ENCODE measurements at regions not wholly inside any gene's neighbourhood (a gene's known extent, or its start where the extent isn't known, plus 50 kb on each side); places are given as distances from the start of the nearest gene placed in this dataset.

DNA sequence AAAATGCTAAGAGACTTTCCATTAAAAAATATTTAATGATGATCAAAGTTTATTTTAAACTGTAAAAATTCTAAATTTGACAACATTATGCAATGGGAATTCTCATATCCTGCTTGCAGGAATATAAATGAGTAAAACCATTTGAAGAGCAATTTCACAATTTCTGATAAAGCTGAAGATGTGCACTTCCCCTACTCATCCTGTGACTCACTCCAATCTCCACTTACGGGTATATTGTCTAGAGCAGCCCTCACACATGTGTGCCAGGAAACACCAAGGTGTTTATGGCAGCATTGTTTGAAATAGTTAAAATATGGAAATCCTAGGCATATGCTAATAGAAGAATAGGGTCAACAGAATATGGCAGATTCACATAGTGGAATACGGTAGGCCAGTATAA, 158.4 kb downstream of the PDHA2 start:
- no peak for DNase-seq

GRCh38 chr4:96003951-96004740, 164.3 kb downstream of the PDHA2 start:
- no peak for DNase-seq

GRCh38 chr4:96009427-96010119, 169.7 kb downstream of the PDHA2 start:
- DNase-seq: no peak

DNA sequence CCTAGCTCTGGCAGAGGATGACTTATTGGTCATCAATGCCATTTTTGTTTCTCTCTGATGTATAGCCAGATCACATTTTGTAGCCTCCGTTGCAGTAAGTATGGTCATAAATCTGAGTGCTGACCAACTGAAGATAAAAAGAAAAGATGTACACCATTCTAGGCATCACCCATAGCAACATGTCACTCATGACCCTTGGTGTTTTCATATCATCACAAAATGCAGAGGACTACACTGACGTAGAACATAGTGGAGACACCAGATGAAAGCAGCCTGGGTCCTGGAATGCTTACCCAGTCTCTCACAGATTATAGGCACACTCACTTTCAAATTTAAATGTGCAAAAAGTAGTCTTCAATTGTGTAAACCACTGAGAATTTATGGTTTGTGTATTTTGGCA, 172.8 kb downstream of the PDHA2 start:
- no peak for DNase-seq

DNA sequence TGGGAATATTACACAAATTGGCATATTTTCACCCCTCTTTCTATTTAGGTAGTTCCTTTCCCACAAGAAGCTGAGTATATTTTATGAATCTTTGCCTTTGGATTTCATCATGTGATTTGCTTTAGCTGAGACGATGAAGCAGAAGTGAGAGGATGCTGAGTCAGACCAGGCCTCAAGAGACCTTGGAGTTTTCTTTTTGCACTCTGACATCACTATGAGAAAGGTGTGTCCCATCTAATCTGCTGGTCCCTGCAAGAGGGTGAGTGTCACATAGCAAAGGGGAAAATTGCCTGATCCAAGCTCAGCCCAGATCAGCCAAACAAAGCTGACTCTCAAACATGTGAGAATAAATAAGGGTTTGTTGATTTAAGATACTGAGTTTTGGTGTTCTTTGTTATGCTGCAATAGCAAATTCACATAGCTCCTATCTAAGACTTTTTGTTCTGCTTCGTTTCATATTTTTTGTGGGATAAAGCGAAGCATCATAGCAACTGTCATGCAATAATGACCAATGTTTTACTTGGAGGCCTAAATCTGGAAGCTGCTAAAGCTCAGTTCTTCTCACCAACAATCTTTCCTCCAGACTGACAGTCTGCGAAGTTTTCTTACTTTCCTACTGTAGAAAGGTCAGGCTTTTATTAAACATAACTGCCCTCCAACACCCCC, 176.9 kb downstream of the PDHA2 start:
- DNase-seq: no peak

- no peak for DNase-seq
Measured at GRCh38 chr4:96025011-96025410, 185.1 kb downstream of the PDHA2 start.

DNA sequence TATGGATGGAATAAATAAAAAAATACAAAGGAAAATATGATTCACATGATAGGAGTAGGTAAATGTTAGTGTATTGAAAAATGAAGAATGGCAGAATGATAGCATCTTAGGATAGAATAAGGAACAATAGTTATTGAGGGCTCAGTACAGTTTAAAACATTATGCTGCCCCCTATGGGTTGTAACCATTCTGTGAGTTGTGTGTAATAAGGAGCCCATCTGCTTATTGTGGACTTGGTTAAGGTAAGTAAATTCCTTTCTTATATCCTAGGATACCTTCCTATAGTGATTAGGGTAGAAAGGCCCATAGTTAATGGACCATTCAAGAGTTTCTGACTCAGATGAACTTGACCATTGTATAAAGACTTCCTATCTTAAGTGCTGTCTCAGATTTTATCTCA, 195.8 kb downstream of the PDHA2 start:
- peak; percentile 1 for DNase-seq

GRCh38 chr4:96036781-96037180, 196.9 kb downstream of the PDHA2 start:
- DNase-seq: no peak

DNA sequence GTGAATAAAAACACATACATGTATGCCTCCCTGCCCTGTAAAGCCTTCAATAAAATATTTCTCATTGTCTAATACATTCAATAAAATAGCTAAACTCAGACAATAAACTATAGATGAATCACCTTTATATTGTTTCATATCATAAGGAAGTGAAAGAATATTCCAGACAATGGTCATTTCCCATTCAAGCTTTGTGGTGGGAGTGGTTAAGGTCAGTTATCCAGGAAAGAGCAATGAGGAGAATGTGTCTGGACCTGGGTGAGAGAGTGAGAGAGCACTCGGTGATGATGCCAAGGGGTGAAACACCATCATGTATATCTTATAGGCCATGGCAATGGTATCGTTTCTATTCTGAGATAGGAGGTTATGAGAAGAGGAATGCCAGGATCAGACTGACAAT, 197.8 kb downstream of the PDHA2 start:
- DNase-seq: no peak

GRCh38 chr4:96039217-96039616, 199.3 kb downstream of the PDHA2 start:
- no peak for DNase-seq

DNA sequence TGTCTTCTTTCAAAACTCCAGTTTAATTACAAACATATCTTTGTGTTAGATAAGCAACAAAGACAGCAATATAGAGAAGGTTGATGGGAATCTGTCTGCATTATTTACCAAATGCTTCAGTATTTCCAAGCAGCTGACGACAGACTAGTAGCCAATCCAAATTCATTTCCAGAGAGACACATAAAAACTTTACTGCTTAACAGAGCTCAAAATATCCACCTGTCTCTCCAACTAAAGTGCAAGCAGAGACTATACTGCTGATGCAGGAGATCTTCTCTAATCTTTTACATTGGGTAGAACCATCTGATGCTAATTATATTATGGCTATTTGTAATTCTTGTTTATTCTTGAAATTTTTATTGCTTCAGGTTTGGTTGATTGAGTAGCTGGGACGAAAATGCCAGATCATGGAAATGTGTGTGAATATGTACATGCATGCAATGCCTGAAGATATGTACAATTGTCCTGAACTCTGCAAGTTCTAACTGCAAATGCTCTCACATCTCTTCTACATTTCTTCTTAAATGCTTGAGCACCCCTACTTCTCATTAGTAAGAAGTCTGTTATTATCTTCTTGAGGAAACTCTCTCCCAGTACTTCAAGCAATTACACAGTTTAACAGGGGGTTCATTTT, 200.0 kb downstream of the PDHA2 start:
- no peak for DNase-seq

DNA sequence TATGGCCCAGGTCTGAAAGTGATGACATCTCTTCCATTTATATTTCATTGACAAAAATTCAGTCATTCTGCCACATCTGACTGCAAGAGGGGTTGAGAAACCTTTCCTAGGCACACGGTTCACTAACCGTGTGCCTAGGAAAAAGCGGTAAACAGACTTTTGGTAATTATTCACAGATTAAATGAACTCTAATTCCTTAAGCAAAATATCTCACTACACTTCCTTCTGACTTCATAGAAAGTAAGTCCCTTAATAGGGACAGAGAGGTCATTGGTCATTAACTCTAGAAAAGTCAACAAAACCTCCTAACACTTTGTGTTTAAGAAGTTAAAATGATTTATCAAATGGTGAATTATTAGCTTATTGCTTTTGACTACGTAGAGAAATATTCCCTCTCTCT, 205.1 kb downstream of the PDHA2 start:
- DNase-seq: no peak

- DNase-seq: no peak
Measured at GRCh38 chr4:96052827-96053226, 212.9 kb downstream of the PDHA2 start.

GRCh38 chr4:96056346-96056934, 216.5 kb downstream of the PDHA2 start:
- no peak for DNase-seq

GRCh38 chr4:96063639-96064038, 223.7 kb downstream of the PDHA2 start:
- DNase-seq: no peak

DNA sequence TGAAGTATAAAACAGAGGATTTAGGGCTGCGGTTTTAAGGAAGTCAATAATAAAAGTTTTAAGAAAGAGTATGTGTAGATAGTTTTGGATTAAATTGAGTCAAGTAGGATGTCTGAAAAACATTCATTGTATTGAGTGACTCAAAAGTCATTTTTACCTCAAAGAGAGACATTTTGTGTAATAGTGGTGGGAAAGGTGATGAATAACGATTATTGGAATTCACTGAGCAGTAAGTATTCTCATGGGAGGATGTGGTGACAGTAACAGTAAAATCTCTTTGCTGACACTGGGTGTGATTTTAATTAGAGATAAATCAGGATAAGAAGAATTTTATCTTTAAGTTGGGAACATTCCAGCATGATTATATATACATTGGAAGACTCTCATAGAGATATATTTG, 233.6 kb downstream of the PDHA2 start:
- no peak for DNase-seq

- no peak for DNase-seq
Measured at GRCh38 chr4:96092151-96092705, 252.3 kb downstream of the PDHA2 start.

GRCh38 chr4:96093057-96093456, 253.2 kb downstream of the PDHA2 start:
- no peak for DNase-seq

GRCh38 chr4:96093563-96093962, 253.7 kb downstream of the PDHA2 start:
- DNase-seq: no peak

GRCh38 chr4:96094183-96094582, 254.3 kb downstream of the PDHA2 start:
- no peak for DNase-seq

GRCh38 chr4:96097040-96097607, 257.2 kb downstream of the PDHA2 start:
- DNase-seq: no peak

DNA sequence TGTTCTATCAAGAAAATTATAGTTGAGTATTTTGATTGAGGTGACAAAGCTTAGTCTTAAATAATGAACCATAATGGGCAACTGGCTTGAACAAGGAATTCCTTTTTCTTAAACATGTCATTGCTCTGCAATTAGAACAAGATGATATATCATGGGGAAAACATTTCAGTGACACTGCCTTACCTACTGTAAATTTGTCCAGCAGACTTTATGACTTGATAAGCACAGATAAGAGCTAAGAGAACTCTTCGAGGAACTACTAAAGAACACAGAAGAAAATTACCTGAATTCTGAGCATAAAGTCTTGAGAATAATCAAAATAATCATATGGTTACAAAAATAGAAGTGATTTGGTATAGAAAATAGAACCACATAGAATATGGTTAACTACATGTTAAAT, 257.8 kb downstream of the PDHA2 start:
- no peak for DNase-seq

DNA sequence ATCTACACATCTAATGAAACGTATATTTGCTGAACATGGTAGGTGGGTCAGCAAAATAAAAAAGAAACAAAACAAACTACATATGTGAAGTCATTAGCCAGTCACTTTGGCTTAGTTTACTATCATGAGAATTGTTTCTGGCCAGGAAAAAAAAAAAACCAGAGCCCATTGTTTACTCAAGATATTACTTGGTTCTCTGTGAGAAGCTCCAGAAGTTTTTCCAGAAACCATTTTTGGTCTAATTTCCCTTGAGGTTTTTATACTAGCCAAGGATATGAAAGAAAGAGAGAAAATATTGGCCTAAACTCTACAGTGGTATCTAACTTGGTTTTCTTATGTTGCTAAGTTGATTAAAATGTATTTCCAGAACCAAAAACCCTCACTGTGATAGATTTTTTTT, 259.1 kb downstream of the PDHA2 start:
- no peak for DNase-seq

Data from NCI-H1694 (cell line).